ENCODE measurements at regions not wholly inside any gene's neighbourhood (a gene's known extent, or its start where the extent isn't known, plus 50 kb on each side); places are given as distances from the start of the nearest gene placed in this dataset.

DNA sequence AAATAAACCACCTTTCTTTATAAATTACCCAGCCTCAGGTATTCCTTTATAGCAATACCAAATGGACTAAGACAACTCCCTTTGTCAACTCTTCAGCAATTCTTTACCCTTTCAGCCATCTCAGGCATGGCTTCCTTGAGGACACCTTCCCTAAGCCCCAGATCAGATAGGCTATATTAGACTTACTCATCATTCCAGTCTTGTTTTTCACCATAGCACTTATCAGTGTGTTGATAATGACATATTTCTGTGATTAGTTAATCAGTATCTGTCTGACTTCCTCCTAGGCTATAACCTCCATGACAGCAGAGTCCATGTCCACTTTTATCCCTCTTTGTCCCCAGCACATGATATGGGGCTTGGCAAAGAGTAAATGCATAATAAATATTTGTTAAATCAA is 238.1 kb downstream of the ACTL7B start:
- no peak for DNase-seq (ENCODE audit: low read depth in 2 of 3, low spot score in 1 of 3)

DNA sequence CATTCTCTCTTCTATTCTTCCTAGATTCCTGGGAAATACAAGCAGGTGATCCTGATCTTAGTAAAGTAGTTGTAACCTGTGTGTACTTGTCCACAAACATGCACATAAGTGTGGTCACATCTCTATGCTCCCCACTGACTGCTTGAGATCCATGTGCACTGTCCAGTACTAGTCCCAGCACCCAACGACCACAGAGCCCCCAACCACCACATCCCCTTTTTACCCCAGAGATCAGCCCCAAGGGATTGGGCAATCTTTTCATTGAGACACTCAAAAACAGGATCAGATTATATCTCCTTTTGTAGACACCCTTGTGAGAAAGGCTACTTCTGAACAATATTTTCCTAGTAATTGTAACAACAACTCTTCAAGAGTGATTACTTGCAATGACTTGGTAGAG is 240.6 kb downstream of the ACTL7B start:
- DNase-seq (ENCODE audit: low read depth in 2 of 3, low spot score in 1 of 3): no peak

GRCh38 chr9:108612513-108612912 is 243.3 kb downstream of the ACTL7B start:
- DNase-seq (ENCODE audit: low read depth in 2 of 3, low spot score in 1 of 3): no peak

DNA sequence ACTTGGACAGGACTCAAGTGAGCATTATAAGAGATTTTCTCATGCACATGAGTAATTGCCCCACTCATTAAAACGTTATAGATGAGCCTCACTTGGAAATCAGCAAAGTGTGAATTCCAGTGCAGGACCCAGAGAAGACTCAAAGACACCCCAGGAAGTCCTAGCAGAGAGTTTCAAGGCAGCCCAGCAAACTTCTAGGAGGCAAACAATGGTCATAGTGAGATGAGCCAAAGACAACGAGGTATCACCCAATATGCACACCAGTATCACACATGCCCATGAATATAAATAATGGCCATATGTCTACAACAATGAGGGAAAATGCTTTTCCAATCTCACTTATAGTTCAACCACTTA is 245.9 kb downstream of the ACTL7B start:
- DNase-seq (ENCODE audit: low read depth in 2 of 3, low spot score in 1 of 3): no peak

DNA sequence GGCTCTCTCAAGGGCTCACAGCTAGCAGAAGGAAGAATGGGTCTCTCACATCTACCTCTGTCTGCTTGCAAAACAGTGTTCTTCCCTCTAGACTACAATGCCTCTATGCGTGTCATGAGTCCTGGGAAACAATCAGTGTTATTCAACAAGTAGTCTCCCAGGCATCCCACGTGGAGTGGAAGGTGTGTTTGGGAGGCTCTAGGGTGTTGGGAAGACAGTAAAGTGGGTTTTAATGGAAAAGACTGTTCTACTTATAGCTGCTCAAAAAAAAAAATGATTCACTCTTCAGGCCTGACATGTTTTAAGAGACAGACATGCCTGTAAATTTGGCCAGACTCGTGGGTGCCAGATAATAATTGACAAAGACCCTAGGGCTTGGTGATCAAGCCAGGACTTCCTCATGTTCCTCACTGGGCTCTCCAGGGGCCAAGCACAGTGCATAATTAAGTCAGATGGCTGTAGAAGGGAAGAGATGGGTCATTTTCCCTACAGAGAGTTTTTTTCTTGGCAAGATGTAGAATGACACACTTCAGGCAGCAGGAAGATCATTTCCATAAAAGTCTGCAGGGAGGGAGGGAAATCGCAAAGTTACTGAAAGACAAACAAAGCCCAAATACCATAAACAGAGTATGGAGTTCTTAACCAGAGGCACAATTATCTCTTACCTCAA is 246.4 kb downstream of the ACTL7B start:
- DNase-seq (ENCODE audit: low read depth in 2 of 3, low spot score in 1 of 3): no peak

DNA sequence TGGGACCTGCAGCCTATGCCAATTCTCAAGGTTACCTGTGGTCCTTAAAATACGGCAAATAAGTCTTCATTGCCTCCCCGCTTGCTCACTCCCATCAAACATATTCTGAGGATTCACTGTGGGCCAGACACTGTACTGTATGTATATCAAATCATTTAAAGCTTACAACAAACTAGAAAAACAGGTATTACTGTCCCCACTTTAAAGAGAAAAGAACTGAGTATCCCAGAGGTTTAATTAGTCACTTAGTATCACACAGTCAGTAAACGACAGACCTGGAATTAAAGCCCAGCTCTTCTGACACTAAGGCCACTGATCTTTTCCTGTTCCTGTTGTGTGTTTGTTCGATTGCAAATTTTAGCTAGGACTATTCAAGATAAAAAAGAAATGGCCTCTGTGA is 248.2 kb downstream of the ACTL7B start:
- no peak for DNase-seq (ENCODE audit: low read depth in 2 of 3, low spot score in 1 of 3)

DNA sequence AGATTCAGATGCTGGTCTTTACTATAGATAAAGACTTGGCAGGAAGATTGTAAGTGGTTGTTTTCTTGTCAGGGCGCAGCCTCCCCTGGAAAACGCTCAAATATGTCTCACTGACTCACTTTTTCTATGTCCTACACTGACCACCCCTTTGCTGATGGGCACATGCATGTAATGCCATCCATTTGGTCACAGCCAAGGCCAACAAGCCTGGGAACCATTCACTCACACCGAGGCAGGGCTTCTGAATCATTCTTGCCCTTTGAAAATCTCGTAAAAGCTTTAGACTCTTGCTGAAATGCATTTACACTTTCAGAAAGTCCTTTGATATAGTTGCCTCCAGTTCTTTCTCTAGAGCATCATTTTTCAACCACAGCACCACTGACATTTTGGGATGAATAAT is 249.4 kb downstream of the ACTL7B start:
- no peak for DNase-seq (ENCODE audit: low read depth in 2 of 3, low spot score in 1 of 3)

DNA sequence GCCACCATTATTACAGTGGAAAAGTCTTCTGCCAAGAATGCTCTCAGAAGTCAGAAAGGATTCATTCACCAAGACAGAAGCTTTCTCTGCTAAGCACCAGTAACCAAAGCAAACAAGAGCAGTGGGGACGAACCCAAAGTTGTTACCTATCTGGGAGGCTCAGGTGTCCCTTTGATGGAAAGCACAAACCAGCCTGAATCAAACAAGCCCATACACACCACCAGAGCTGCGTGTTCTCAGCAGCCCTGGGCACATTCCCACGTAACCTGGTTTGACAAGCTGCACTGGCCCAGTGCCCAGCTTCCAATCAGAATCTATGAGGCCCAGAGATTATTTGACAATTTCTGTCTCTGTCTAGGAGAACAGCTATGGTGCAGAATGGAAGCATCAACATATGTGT is 252.6 kb downstream of the ACTL7B start:
- DNase-seq (ENCODE audit: low read depth in 2 of 3, low spot score in 1 of 3): no peak

GRCh38 chr9:108600896-108601295 is 254.9 kb downstream of the ACTL7B start:
- no peak for DNase-seq (ENCODE audit: low read depth in 2 of 3, low spot score in 1 of 3)

DNA sequence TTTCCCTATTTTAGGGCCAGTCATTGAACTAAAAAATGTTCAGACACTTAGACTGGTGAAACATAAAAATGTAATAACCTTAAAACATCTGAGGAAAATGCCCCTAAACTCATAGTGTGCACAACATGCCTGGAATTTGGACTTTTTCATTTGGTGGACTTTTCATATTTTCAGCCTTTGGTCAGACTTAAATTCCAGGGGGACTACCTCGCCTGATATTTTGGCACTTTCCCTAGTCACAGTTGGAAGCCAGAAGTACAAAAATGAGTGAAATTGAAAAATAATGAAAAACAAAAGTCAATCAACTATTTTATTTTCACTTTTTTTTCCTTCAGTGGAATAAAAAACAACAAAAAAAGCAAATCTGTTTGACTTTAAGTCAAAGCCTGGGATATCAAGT is 256.2 kb downstream of the ACTL7B start:
- no peak for DNase-seq (ENCODE audit: low read depth in 2 of 3, low spot score in 1 of 3)

- DNase-seq (ENCODE audit: low read depth in 2 of 3, low spot score in 1 of 3): no peak
Measured at GRCh38 chr9:108591121-108591520, 264.7 kb downstream of the ACTL7B start.

- no peak for DNase-seq (ENCODE audit: low read depth in 2 of 3, low spot score in 1 of 3)
Measured at GRCh38 chr9:108588246-108588645, 267.5 kb downstream of the ACTL7B start.

- DNase-seq (ENCODE audit: low read depth in 2 of 3, low spot score in 1 of 3): no peak
Measured at GRCh38 chr9:108586471-108587139, 269.2 kb downstream of the ACTL7B start.

- no peak for DNase-seq (ENCODE audit: low read depth in 2 of 3, low spot score in 1 of 3)
Measured at GRCh38 chr9:108584860-108585259, 270.9 kb downstream of the ACTL7B start.

GRCh38 chr9:108582726-108583125 is 273.1 kb downstream of the ACTL7B start:
- DNase-seq (ENCODE audit: low read depth in 2 of 3, low spot score in 1 of 3): no peak

DNA sequence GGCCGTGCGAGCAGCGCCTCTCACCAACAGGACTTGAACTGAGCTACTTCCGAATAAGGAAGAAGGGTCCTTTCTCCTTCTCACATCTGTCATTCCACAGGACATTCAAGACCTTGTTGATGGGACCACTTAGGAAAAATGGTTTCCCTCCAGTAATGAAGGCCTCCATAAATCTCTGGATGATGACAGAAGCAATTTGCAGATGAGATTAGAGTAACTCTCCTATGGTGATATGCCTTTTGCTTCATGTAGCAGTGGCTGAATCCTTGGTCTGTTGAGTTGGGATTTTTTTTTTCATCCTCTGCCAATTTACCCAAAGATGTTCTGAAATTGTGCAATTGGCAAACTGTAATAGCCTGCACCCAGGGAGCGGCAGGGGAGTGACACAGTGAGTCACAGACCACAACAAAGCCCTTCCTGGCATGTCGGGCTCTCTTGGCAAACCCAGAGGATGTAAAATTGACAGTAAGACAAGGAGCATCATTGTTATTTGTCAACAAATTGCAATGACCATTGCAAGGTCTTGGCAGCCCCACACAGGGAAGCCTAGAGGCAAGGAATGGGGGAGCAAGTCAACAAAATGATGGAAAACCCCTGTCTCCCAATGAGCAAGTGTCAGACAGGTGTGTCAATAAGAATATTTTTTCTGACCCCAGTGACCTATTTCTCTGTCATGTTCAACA is 275.9 kb downstream of the ACTL7B start:
- no peak for DNase-seq (ENCODE audit: low read depth in 2 of 3, low spot score in 1 of 3)

DNA sequence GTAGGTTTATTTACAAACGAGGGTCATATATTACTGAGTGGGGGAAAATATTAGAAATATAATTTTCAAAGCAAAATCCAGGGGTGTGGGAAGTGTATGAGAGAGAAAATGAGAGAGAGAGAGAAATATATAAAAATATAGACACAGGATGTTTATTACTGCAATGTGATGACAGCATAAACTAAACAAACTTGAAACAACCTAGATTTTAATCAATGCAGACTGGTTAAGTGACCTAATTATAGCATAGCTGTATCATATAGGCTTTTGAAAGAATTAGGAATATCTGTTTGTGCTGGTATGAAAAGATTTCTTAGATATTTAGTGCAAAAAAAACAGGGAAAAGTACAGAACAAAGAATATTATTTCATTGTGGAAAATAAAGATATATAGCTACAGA is 280.5 kb downstream of the ACTL7B start:
- no peak for DNase-seq (ENCODE audit: low read depth in 2 of 3, low spot score in 1 of 3)

DNA sequence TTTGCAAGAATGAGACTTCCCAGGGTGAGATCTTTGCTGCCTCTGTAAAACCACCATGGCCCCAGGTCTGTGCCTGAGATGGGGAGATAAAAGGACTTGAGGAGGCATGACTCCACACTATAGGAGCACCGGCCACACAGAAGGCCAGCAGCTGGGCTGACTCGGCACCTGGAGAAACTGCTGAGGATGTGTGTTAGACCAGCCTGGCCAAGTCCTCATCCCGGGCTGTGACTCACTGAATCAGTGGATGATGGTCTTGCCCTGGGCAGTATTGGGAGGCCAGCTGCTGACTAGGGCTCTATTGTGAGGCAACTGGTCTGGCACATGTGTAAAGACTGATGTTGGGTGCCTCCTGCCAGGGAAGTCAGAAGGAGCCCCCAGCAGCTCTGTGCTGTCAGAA is 286.2 kb downstream of the ACTL7B start:
- DNase-seq (ENCODE audit: low read depth in 2 of 3, low spot score in 1 of 3): no peak

DNA sequence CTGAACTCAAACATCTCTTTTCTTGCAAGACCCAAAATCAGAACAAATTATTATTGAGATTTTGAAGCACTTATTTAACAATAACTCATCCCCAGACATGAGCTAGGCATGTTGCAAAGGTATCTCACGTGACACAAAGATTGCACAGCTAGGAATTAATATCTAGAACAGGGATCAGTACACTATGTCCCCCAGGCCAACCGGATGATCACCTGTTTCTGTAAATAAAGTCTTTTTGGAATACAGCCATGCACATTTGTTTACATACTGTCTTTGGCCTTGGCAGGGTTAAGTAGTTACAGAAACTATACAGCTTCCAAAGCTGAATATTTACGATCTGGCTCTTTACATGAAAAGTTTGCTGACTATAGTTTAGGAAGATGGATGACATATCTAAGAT is 287.7 kb downstream of the ACTL7B start:
- no peak for DNase-seq (ENCODE audit: low read depth in 2 of 3, low spot score in 1 of 3)

DNA sequence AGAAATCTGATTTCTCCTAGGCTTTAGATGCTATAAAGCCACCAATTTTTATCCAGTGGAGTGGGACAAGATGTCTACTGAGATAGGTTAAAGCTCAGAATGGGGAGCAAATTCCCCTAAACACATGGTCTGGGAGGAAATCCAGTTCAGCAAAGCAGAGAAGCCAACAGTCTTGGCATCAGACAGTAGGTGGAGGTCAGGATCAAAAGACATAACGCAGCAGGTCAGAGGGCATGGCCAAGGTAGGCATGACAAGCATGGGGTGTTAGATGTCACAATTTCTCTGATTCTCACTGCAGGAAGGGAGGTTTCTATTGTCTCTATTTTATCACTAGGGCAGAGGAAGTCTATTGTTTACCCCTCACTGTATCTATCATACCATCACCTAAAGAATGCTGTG is 288.2 kb downstream of the ACTL7B start:
- no peak for DNase-seq (ENCODE audit: low read depth in 2 of 3, low spot score in 1 of 3)

- peak in 1 of 3 donors; percentile 11 for DNase-seq (ENCODE audit: low read depth in 2 of 3, low spot score in 1 of 3)
Measured at GRCh38 chr9:108565651-108566378, 290.0 kb downstream of the ACTL7B start.

DNA sequence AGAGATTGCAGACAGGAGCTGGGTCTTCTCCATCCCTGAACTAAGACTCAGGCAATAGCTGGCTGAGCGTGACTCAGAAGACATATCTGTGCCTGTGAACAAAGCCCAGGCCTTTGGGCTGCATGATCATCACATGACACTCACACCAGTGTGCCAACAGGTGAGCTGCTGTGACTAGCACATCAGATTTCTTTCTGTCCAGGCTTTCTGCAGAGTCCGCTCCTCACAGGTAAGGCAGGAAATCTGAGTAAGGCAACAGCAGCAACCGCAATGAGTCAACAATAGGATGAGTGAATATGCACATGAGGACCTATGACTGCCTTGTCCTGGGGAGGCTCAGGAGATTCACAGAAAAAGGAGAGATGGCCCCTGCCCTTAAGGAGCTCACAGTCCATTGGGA is 293.6 kb downstream of the ACTL7B start:
- DNase-seq (ENCODE audit: low read depth in 2 of 3, low spot score in 1 of 3): no peak

Data from stimulated activated CD4-positive, alpha-beta T cell treated with anti-CD3 and anti-CD28 coated beads, Interleukin-12 subunit alpha, Interleukin-12 subunit beta, amount 100 ng/mL, for 48 hours (primary cell).